Transverse colon (tissue), 4 donors: ENCODE measurements at regions not wholly inside any gene's neighbourhood (a gene's known extent, or its start where the extent isn't known, plus 50 kb on each side); places are given as distances from the start of the nearest gene placed in this dataset.
A peak's percentile ranks its signal among the peaks of the same experiment; 100 is the strongest.

Experiments
- DNase-seq: peaks from one replicate; pipeline ENCODE4 v3.0.0-alpha.2; 2019
- H3K27ac ChIP-seq, 4 donors: fragments of 200-600 bp; sonication (generic); 2 replicates each; pipeline ENCODE4 v1.5.1; 2016 to 2018; ENCODE audit warnings: inconsistent platforms in 4 of 4
- H3K27me3 ChIP-seq: fragments of 200-600 bp; sonication (generic); 2 replicates; pipeline ENCODE4 v1.5.1; 2017; ENCODE audit warnings: inconsistent platforms
- H3K36me3 ChIP-seq, 4 donors: fragments of 200-600 bp; sonication (generic); 2 replicates each; pipeline ENCODE4 v1.5.1; 2017 to 2019; ENCODE audit warnings: inconsistent platforms in 4 of 4
- H3K4me1 ChIP-seq, 4 donors: fragments of 200-600 bp; sonication (generic); 2 replicates each; pipeline ENCODE4 v1.5.1; 2017 to 2020; ENCODE audit warnings: inconsistent platforms in 4 of 4
- H3K4me3 ChIP-seq, 4 donors: fragments of 200-600 bp; sonication (generic); 1 replicate in 1 of 4; 2 replicates in 3 of 4; pipeline versions ENCODE4 v1.5.1 to v1.6.1; 2017 to 2019; ENCODE audit warnings: inconsistent platforms in 4 of 4
- H3K9me3 ChIP-seq, 2 donors: fragments of 200-600 bp; sonication (generic); 2 replicates each; pipeline ENCODE4 v1.5.1; 2017 to 2019; ENCODE audit warnings: inconsistent platforms in 2 of 2
- CTCF ChIP-seq, 5 experiments: fragments of 200-600 bp in 3 of 5; fragments of 450-650 bp in 2 of 5; sonication (generic) in 3 of 5; IDR thresholded peaks; 1 replicate in 2 of 5; 2 replicates in 3 of 5; pipeline ENCODE4 v1.5.1; 2016 to 2017; ENCODE audit warnings: antibody characterized with exemption in 5 of 5, inconsistent platforms in 3 of 5, mild to moderate bottlenecking in 2 of 5, moderate library complexity in 1 of 5
- EP300 ChIP-seq: sonication (generic); formaldehyde crosslinking; IDR thresholded peaks from one replicate; pipeline ENCODE4 v1.6.1; 2017; ENCODE audit warnings: antibody characterized with exemption, low read depth
- POLR2A ChIP-seq: fragments of 450-650 bp; IDR thresholded peaks from one replicate; pipeline ENCODE4 v1.6.1; 2016; ENCODE audit warnings: antibody characterized with exemption, mild to moderate bottlenecking, moderate library complexity
- POLR2AphosphoS5 ChIP-seq, 3 donors: sonication (generic); formaldehyde crosslinking; IDR thresholded peaks; one replicate each; pipeline ENCODE4 v1.6.1; 2016; ENCODE audit warnings: antibody characterized with exemption in 3 of 3
- WGBS, 2 donors: methylation state at CpG; one replicate each; pipeline ENCODE4 v1.1.5; 2018; ENCODE audit warnings: low coverage in 1 of 2; 5-methylcytosine and 5-hydroxymethylcytosine counted together
- in situ Hi-C, 4 donors: fragments of 200-750 bp; cut with MboI; loops; one replicate each; pipeline versions ENCODE4 v1.15.0 to v1.15.1; 2017; ENCODE audit warnings: low sequenced_read_pairs in 3 of 4, low pct_ligation_motif_present in 1 of 4, low pct_unique_long_range_greater_than_20kb in 1 of 4
- intact Hi-C: fragments of 100-400 bp; cut with DNase I; formaldehyde crosslinking; loops from one replicate; pipeline ENCODE4 v1.15.1; 2023; ENCODE audit warnings: low total_unique reads

GRCh38 chr6:131381709-131382093 lies 191.3 kb upstream of the ARG1 start:
- no peaks in the 10 kb centered on the region for H3K9me3 ChIP-seq
- intact Hi-C loops: no loop called here
- H3K4me1 ChIP-seq: no peaks in the 10 kb centered on the region
- 53 to 83% methylated on average over 3 to 7 of the region's 7 CpGs for WGBS, 2 donors
- no peaks in the 10 kb centered on the region for H3K36me3 ChIP-seq
- TF ChIP-seq POLR2AphosphoS5 (IDR thresholded peaks at IDR 0.05): no peak
- no peak for TF ChIP-seq EP300
- TF ChIP-seq POLR2A: no peak
- no peak for TF ChIP-seq CTCF (IDR thresholded peaks at IDR 0.05)
- H3K27ac ChIP-seq: peak overlapping the region in 1 of 4 donors; percentile 19
- H3K27me3 ChIP-seq: no peaks in the 10 kb centered on the region
- in situ Hi-C loops: no loop called here
- H3K4me3 ChIP-seq: no peak overlapping the region
- DNase-seq: no peak

DNA sequence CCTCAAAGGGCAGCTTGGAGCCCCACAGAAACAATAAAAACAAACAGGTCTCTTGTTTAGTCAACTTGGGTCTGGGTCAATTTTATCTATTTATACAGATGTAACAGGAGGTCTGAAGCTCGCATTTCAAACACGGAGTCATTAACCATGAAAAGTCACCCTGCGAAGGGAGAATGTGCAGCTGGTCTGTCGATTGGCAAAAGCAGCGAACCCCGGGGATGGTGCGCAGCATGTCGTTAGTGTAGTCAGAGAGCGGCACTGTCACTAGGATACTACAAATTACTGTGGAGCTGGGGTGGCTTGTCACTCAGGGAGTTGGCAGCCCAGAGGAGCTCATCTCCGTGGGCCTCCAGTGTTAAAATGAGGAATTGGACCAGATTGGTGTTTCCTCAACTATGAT lies 190.4 kb upstream of the ARG1 start:
- TF ChIP-seq POLR2AphosphoS5 (IDR thresholded peaks at IDR 0.05) (no peak), CTCF (IDR thresholded peaks at IDR 0.05) (no peak), EP300 (no peak), POLR2A (no peak)
- Histone ChIP-seq H3K27ac (no peak overlapping the region), H3K4me3 (no peak overlapping the region), H3K36me3 (no peaks in the 10 kb centered on the region), H3K4me1 (no peaks in the 10 kb centered on the region), H3K27me3 (no peaks in the 10 kb centered on the region), H3K9me3 (no peaks in the 10 kb centered on the region)
- 60 to 86% methylated on average over 1 to 10 of the region's 10 CpGs for WGBS, 2 donors
- DNase-seq: no peak
- in situ Hi-C loops (no loop called here), intact Hi-C loops (no loop called here)

GRCh38 chr6:131383421-131384411 lies 189.3 kb upstream of the ARG1 start:
- WGBS, 2 donors: 80 to 86% methylated on average over 1 to 6 of the region's 6 CpGs
- intact Hi-C loops: no loop called here
- TF ChIP-seq EP300 (no peak), POLR2AphosphoS5 (IDR thresholded peaks at IDR 0.05) (no peak), CTCF (IDR thresholded peaks at IDR 0.05) (no peak), POLR2A (no peak)
- H3K4me3 ChIP-seq: no peak overlapping the region
- H3K36me3 ChIP-seq: no peaks in the 10 kb centered on the region
- in situ Hi-C loops: no loop called here
- no peak overlapping the region for H3K27ac ChIP-seq
- no peaks in the 10 kb centered on the region for H3K4me1 ChIP-seq
- no peak for DNase-seq
- no peaks in the 10 kb centered on the region for H3K27me3 ChIP-seq
- no peaks in the 10 kb centered on the region for H3K9me3 ChIP-seq

DNA sequence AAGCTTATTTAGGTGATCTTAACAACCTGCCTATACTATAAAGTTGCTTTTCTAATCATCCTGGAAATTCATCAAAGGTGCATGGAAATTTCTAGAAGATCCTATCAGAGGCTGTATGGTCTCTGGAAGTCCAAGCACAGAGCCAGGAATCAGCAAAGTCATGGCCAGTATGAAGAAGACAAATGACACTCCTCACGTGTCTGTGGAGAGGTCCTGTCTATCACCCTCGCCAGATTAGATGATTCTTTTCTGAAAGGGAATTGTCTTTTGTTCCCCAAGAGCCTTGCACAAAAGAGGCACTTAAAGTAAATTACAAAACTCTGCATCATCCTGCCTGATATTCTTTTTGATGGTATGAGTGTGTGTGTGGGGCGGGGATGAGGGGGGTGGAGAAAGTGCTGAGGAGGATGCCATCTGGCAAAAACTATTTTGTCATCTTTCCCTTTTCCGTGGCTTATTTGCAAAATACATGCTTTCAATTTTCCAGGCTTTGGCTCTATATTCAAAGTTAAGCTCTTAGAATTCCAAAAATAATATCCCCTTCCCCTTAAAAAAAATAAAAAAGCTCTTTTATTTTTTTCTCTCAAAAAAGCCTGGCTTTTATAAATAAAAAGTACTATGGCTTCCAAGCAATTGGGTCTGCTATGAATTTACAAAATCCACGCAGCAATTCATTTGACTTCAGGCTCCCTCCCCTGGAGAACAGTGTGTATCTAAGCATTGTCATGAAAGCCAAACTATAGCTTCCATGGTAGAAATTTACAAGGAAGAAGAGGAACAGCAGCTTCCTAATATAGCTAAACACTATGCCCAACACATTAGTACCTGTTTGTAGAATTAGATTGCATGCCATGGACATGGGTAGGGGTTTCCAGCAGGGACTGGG lies 185.2 kb upstream of the ARG1 start:
- Histone ChIP-seq H3K27me3 (no peaks in the 10 kb centered on the region), H3K4me3 (no peak overlapping the region), H3K36me3 (no peaks in the 10 kb centered on the region), H3K9me3 (no peaks in the 10 kb centered on the region), H3K27ac (no peak overlapping the region), H3K4me1 (peaks cover 0 to 5% (median 2%) of the 10 kb centered on the region in 4 donors)
- DNase-seq: no peak
- in situ Hi-C loops (no loop called here), intact Hi-C loops (no loop called here)
- TF ChIP-seq EP300 (no peak), CTCF (IDR thresholded peaks at IDR 0.05) (no peak)
- 74% methylated on average over 4 to 5 of the region's 5 CpGs for WGBS, 2 donors
